ENCODE measurements at regions not wholly inside any gene's neighbourhood (a gene's known extent, or its start where the extent isn't known, plus 50 kb on each side); places are given as distances from the start of the nearest gene placed in this dataset.

- TF ChIP-seq CTCF (optimal IDR thresholded peaks at IDR 0.05 in 1 of 3, IDR thresholded peaks at IDR 0.05 in 1 of 3, conservative IDR thresholded peaks at IDR 0.05 in 1 of 3; ENCODE audit: extremely low read depth in 1 of 3, insufficient read depth in 2 of 3, low read length in 3 of 3) (no peak), EZH2 (IDR thresholded peaks at IDR 0.05; ENCODE audit: low read length) (no peak)
Observed at GRCh38 chr9:124084087-124084486, 72.5 kb downstream of the LHX2 start.

Data from keratinocyte (primary cell).